ENCODE measurements at regions not wholly inside any gene's neighbourhood (a gene's known extent, or its start where the extent isn't known, plus 50 kb on each side); places are given as distances from the start of the nearest gene placed in this dataset.

GRCh38 chr13:34474187-34474868 is 467.7 kb upstream of the NBEA start:
- TF ChIP-seq CTCF (IDR thresholded peaks at IDR 0.05) (no peak), POLR2A (IDR thresholded peaks at IDR 0.05) (no peak)

Measured in Peyer's patch (tissue), 4 donors.